GM20000 (cell line): ENCODE measurements at regions not wholly inside any gene's neighbourhood (a gene's known extent, or its start where the extent isn't known, plus 50 kb on each side); places are given as distances from the start of the nearest gene placed in this dataset.

Experiments used
- DNase-seq: peaks from one replicate; pipeline ENCODE4 v3.0.0; 2012; ENCODE audit warnings: low spot score
- TF ChIP-seq, protein P1 (sequence below): IDR thresholded peaks from 2 replicates; pipeline ENCODE4 v1.5.1; 2012; ENCODE audit warnings: mild to moderate bottlenecking, control low read depth; ENCODE audit errors: extremely low read depth, missing control alignments

DNA sequence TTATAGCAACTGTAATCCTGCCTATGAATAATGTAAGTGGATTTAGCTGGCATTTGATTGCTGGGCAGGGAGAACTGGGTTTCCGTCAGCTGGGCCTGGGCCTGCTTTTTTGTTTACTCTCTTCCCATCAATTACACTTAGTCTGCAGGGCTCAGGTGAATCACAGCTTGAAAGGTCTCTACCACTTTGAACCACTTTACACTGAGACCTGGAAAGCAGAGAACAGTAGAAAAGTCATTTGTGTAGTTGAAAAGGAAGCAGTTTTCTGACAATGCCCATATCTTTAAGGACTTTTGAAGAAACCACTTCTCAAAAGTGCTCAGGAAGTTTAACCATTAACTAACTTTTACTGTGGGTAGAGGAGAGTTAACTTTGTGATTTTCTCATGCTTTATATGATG, 315.4 kb upstream of the SASH1 start:
- TF ChIP-seq, protein P1, sequence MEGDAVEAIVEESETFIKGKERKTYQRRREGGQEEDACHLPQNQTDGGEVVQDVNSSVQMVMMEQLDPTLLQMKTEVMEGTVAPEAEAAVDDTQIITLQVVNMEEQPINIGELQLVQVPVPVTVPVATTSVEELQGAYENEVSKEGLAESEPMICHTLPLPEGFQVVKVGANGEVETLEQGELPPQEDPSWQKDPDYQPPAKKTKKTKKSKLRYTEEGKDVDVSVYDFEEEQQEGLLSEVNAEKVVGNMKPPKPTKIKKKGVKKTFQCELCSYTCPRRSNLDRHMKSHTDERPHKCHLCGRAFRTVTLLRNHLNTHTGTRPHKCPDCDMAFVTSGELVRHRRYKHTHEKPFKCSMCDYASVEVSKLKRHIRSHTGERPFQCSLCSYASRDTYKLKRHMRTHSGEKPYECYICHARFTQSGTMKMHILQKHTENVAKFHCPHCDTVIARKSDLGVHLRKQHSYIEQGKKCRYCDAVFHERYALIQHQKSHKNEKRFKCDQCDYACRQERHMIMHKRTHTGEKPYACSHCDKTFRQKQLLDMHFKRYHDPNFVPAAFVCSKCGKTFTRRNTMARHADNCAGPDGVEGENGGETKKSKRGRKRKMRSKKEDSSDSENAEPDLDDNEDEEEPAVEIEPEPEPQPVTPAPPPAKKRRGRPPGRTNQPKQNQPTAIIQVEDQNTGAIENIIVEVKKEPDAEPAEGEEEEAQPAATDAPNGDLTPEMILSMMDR, result no peak
- no peak for DNase-seq

DNA sequence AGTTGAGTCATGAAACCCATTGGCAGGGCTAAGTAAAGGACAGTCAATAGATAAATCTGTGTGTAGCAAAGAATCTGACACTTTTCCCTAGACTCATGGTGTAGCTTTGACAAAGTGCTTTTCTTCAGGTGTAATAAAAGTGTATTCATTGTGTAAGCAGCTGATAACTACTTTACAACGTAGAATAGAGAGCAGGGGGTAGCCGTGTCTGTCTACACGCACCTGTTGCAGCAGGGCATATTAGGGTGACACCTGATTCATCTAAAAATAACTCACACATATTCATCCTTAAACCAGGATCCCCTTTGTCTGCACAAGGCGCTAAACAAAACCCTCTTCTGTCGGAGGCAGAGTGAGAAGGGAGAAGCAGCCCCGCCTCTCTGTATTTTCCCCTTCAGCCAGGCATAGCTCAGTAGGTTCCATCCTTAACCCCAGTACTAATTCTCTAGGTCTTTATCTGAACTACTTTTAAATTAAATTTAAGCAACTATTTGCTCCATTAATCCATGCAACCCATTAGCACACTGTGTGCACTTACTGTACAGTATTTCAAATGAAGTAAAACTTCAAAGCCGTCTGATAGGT, 306.7 kb upstream of the SASH1 start:
- TF ChIP-seq, protein P1, result no peak
- DNase-seq, result no peak

DNA sequence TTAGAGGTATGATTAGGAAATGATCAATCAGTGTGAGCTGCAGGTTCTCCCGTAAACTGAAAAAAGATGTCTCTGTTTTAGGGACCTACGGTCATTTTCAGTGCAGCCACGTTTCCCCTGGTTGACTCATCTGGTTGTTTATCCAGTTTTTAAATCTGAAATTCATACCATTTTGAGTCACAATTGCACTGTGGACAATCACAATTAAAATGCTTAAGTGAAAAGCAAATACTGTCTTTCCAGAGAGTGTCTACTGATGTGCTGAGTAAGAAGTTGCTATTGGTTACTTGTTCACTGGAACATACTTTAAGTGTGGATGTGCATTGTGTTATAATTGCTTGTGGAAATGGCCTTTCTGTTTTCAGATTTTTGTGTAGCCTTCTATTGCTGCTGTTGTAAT, 305.1 kb upstream of the SASH1 start:
- TF ChIP-seq, protein P1, result no peak
- no peak for DNase-seq

DNA sequence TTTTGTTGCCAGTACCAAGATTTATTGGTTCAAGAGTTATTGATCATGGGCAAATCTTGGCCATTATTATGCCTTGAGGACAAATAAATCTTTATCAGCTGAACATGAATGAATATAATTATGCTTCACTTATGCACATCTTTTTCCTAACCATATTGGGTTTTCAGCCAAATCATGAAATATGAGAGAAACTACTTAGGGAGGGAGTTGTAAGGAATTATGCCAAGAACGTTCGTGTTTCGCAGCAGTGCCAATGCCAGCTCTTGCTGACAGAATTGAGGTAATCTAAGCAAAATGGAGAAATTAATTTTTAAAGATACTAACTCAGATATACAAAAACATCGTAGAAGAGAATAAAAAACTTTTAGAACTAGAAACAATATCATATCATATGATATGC, 301.1 kb upstream of the SASH1 start:
- DNase-seq, result no peak
- TF ChIP-seq, protein P1, result no peak

DNA sequence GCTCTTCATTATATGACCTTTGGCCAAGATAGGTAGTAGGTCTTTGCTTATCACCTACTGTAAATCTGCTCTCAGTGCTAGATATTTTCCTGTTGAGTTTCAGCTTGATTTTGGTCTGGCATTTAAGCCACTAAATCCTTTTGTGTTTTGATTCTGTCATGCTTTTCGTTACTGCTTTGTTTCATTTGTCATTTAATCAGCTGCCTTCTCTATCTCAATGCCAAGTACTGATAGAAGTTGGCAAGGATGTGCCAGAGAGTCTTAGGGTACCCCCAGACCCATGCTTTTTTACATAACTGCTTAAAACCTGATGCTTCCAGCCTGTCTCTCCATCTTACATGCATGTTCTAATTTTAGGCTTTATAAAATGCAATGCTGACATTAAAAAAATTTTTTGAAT, 300.1 kb upstream of the SASH1 start:
- TF ChIP-seq, protein P1, result no peak
- DNase-seq, result no peak

DNA sequence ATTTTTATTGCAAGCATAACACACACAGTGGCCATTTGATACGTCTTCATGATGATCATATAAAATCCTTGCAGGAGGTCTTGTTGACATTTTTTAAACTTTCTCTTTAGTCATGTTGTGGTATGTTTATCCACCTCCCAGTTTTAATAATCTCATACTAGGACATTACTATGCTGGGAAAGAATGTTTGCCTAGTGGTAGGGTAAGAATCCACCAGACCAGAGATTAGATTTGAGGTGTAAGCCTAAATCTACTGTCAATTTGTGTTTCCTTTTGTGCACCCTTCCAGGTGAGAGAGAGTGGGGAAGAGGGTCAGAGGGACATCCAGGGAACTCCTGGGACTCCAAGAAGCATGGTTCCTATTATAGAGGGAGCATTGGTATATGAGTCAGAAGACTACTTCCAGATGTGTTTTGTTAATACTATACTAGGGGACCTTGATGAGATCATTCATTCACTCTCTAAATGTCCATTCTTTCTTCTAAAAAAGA, 298.3 kb upstream of the SASH1 start:
- DNase-seq, result no peak
- TF ChIP-seq, protein P1, result no peak

DNA sequence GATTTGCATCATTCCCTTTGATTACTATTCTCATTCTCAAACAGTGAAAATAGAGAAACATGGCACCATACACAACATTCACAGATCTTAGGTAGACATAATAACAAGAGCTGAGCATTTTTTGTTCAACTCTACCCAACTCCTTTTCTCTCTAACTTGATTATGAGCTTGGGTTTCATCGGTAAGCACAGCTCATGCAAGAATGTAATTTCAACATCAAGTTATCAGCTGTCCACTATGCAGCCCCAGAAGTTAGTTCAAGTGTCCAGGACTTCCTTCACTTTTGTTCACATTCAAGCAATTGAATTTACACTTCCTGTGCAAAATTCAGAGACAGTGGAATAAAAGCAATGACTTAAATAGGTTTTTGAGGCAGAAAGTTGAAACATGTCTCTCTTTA, 297.7 kb upstream of the SASH1 start:
- TF ChIP-seq, protein P1, result no peak
- no peak for DNase-seq
